IMR-90 (cell line): ENCODE measurements at regions not wholly inside any gene's neighbourhood (a gene's known extent, or its start where the extent isn't known, plus 50 kb on each side); places are given as distances from the start of the nearest gene placed in this dataset.

Experiments
- ATAC-seq: fragments of 200-7000 bp; cut with Tn5 transposase; 2 replicates; pipeline ENCODE4 v1.9.1; 2020; ENCODE audit warnings: low read depth, mild to moderate bottlenecking, moderate library complexity
- BruUV-seq: library from RNA; stranded (reverse); fragments of 400-500 nt; replicated peaks from 2 replicates; lab custom pipeline; 2021; lab: Mats Ljungman, UMichigan
- CTCF ChIA-PET: fragments of 300-600 bp; formaldehyde crosslinking; extraction: SDS; loops from one replicate; lab custom pipeline; 2021; ENCODE audit warnings: antibody characterized with exemption; lab: Yijun Ruan, JAX
- POLR2A ChIA-PET: fragments of 300-600 bp; sonication (Branson Sonifier 250); formaldehyde crosslinking; loops from one replicate; lab custom pipeline; 2022; ENCODE audit warnings: antibody characterized with exemption; ENCODE audit not compliant: unreplicated experiment; lab: Charles Lee
- DNase-seq: peaks from one replicate; pipeline ENCODE4 v3.0.0; 2013
- H2AFZ ChIP-seq: replicated peaks from 2 replicates; pipeline ENCODE3; 2013; ENCODE audit warnings: low read length, mild to moderate bottlenecking; ENCODE audit not compliant: poor library complexity
- H2AK5ac ChIP-seq: 2 replicates; pipeline ENCODE4 v1.6.1; 2013; ENCODE audit warnings: low read depth, low read length, inconsistent platforms
- H2AK9ac ChIP-seq: replicated peaks from 2 replicates; pipeline ENCODE3; 2013; ENCODE audit warnings: mild to moderate bottlenecking, low read depth, low read length, moderate library complexity; ENCODE audit not compliant: poor library complexity
- H2BK120ac ChIP-seq: 2 replicates; pipeline ENCODE4 v1.6.1; 2013; ENCODE audit warnings: low read depth, low read length, inconsistent platforms
- H2BK15ac ChIP-seq: 3 replicates; pipeline ENCODE4 v1.6.1; 2013; ENCODE audit warnings: low read depth, low read length, inconsistent platforms
- H2BK20ac ChIP-seq: 2 replicates; pipeline ENCODE4 v1.6.1; 2013; ENCODE audit warnings: low read depth, mild to moderate bottlenecking, inconsistent platforms, low read length, moderate library complexity
- H2BK5ac ChIP-seq: 2 replicates; pipeline ENCODE4 v1.6.1; 2013; ENCODE audit warnings: mild to moderate bottlenecking, low read depth, low read length, inconsistent platforms; ENCODE audit not compliant: poor library complexity, severe bottlenecking
- H3K14ac ChIP-seq: replicated peaks from 2 replicates; pipeline ENCODE4 v1.6.1; 2013; ENCODE audit warnings: low read depth, low read length, inconsistent platforms
- H3K18ac ChIP-seq: 2 replicates; pipeline ENCODE4 v1.6.1; 2013; ENCODE audit warnings: low read depth, low read length, control low read depth
- H3K23ac ChIP-seq: 2 replicates; pipeline ENCODE4 v1.6.1; 2013; ENCODE audit warnings: low read depth, low read length, inconsistent platforms
- H3K27ac ChIP-seq: 2 replicates; pipeline ENCODE4 v1.5.1; 2013; ENCODE audit warnings: mild to moderate bottlenecking, control low read depth, low read length; ENCODE audit not compliant: insufficient read depth
- H3K27me3 ChIP-seq: 2 replicates; pipeline ENCODE4 v1.6.1; 2013; ENCODE audit warnings: low read length; ENCODE audit not compliant: control insufficient read depth, insufficient read depth
- H3K36me3 ChIP-seq: 2 replicates; pipeline ENCODE4 v1.6.1; 2013; ENCODE audit warnings: low read length, mixed read lengths; ENCODE audit not compliant: control insufficient read depth, insufficient read depth
- H3K4ac ChIP-seq: 2 replicates; pipeline ENCODE4 v1.6.1; 2013; ENCODE audit warnings: low read depth, low read length, inconsistent platforms
- H3K4me1 ChIP-seq: 2 replicates; pipeline ENCODE4 v1.6.1; 2013; ENCODE audit warnings: low read length, mixed read lengths; ENCODE audit not compliant: control insufficient read depth, insufficient read depth
- H3K4me2 ChIP-seq: 2 replicates; pipeline ENCODE4 v1.6.1; 2013; ENCODE audit warnings: low read depth, mild to moderate bottlenecking, control low read depth, low read length, moderate library complexity
- H3K4me3 ChIP-seq: 2 replicates; pipeline ENCODE4 v1.5.1; 2013; ENCODE audit warnings: low read depth, mild to moderate bottlenecking, control low read depth, low read length, moderate library complexity; ENCODE audit not compliant: insufficient read depth
- H3K56ac ChIP-seq: 2 replicates; pipeline ENCODE4 v1.6.1; 2013; ENCODE audit warnings: low read length, inconsistent platforms; ENCODE audit not compliant: insufficient read depth; ENCODE audit errors: extremely low read depth
- H3K79me1 ChIP-seq, 2 experiments: 2 replicates each; pipeline ENCODE4 v1.6.1; 2013; ENCODE audit warnings: low read length in 2 of 2, inconsistent platforms in 1 of 2, low read depth in 1 of 2
- H3K9ac ChIP-seq: 2 replicates; pipeline ENCODE4 v1.6.1; 2013; ENCODE audit warnings: low read depth, low read length, control low read depth
- H3K9me1 ChIP-seq: 2 replicates; pipeline ENCODE4 v1.6.1; 2013; ENCODE audit warnings: low read length, inconsistent platforms; ENCODE audit not compliant: insufficient read depth
- H3K9me3 ChIP-seq: 2 replicates; pipeline ENCODE4 v1.6.1; 2013; ENCODE audit warnings: low read length; ENCODE audit not compliant: control insufficient read depth, insufficient read depth
- H4K20me1 ChIP-seq: 2 replicates; pipeline ENCODE4 v1.6.1; 2013; ENCODE audit warnings: low read length, inconsistent platforms; ENCODE audit not compliant: insufficient read depth
- H4K5ac ChIP-seq: 2 replicates; pipeline ENCODE4 v1.6.1; 2013; ENCODE audit warnings: mild to moderate bottlenecking, low read depth, low read length, control low read depth
- H4K8ac ChIP-seq, 2 experiments: 2 replicates each; pipeline ENCODE4 v1.6.1; 2013; ENCODE audit warnings: low read depth in 2 of 2, low read length in 2 of 2, control low read depth in 1 of 2, inconsistent platforms in 1 of 2
- H4K91ac ChIP-seq: 2 replicates; pipeline ENCODE4 v1.6.1; 2013; ENCODE audit warnings: low read depth, low read length, inconsistent platforms; ENCODE audit not compliant: insufficient read depth
- BHLHE40 ChIP-seq: fragments of 150-350 bp; IDR thresholded peaks from 2 replicates; pipeline ENCODE4 v1.6.1; 2016; ENCODE audit warnings: mild to moderate bottlenecking, low read depth, low read length
- CEBPB ChIP-seq: IDR thresholded peaks from 2 replicates; pipeline ENCODE4 v1.6.1; 2012; ENCODE audit warnings: low read depth, low read length, improper control_type of control experiment
- MXI1 ChIP-seq: IDR thresholded peaks from 2 replicates; pipeline ENCODE4 v1.6.1; 2012; ENCODE audit warnings: low read depth, mild to moderate bottlenecking, low read length, moderate library complexity, borderline replicate concordance
- RAD21 ChIP-seq: IDR thresholded peaks from 2 replicates; pipeline ENCODE4 v1.6.1; 2012; ENCODE audit warnings: low read length, improper control_type of control experiment
- RCOR1 ChIP-seq: IDR thresholded peaks from 2 replicates; pipeline ENCODE4 v1.6.1; 2012; ENCODE audit warnings: mild to moderate bottlenecking, low read length, improper control_type of control experiment; ENCODE audit not compliant: insufficient replicate concordance
- RFX5 ChIP-seq: IDR thresholded peaks from 2 replicates; pipeline ENCODE4 v1.8.0; 2012; ENCODE audit warnings: low read depth, mild to moderate bottlenecking, low read length, moderate library complexity
- SMC3 ChIP-seq: fragments of 150-350 bp; IDR thresholded peaks from 2 replicates; pipeline ENCODE4 v1.6.1; 2016; ENCODE audit warnings: low read depth, mild to moderate bottlenecking, antibody characterized with exemption, low read length, moderate library complexity
- WGBS, 2 experiments: methylation state at CpG; one replicate each; pipeline versions ENCODE4 v1.1.5 to v1.1.7; 2013; ENCODE audit warnings: missing lambda C conversion rate in 2 of 2; ENCODE audit not compliant: insufficient read length in 1 of 2; ENCODE audit errors: extremely low coverage in 2 of 2; 5-methylcytosine and 5-hydroxymethylcytosine counted together
- dilution Hi-C: fragments of 300-500 bp; cut with HindIII; formaldehyde crosslinking; loops from one replicate; pipeline ENCODE4 v1.14.3; 2018; ENCODE audit warnings: low sequenced_read_pairs; ENCODE audit not compliant: unreplicated experiment
- in situ Hi-C: fragments of 300-500 bp; cut with MboI; formaldehyde crosslinking; loops from 3 replicates; pipeline ENCODE4 v1.14.3; 2019; ENCODE audit warnings: low sequenced_read_pairs, inconsistent platforms, mixed read lengths
- intact Hi-C: fragments of 100-400 bp; cut with micrococcal nuclease; formaldehyde crosslinking; loops from 2 replicates; pipeline ENCODE4 v1.10.0; 2022

DNA sequence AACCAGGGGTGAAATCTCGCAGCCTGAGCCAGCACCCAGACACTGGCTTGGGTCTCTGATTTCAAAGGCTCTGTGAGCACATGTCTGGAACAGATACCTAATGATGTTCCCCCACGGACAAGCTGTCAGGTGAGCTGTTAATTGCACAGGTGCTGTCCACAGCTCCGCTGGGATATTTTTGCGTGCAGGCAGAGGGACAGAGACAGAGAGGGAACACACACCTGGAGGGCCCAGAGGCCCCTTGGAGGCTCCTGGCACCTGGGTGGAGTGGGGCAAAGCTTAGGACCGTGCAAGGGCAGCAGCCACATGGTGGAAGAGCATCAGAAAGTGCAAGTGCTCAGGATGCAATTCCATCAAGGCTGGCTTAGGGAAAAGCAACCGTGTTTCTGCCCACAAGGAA is 57.3 kb downstream of the ARL6IP4 start:
- Histone ChIP-seq H3K27me3 (no peaks in the 10 kb centered on the region), H3K14ac (no peak overlapping the region), H3K9ac (no peak overlapping the region), H4K20me1 (0 out of 2 replicates have a peak, but pooled peaks cover 5% of the 10 kb centered on the region), H2AK9ac (no peak overlapping the region), H2BK5ac (no peak overlapping the region), H3K27ac (no peak overlapping the region), H3K9me3 (no peaks in the 10 kb centered on the region), H2BK20ac (no peak overlapping the region), H3K4me3 (no peak overlapping the region), H4K5ac (no peak overlapping the region), H4K8ac (no peak overlapping the region), H3K23ac (no peak overlapping the region), H2BK120ac (no peak overlapping the region), H3K18ac (no peak overlapping the region), H3K4me2 (no peak overlapping the region), H2AFZ (no peak overlapping the region), H3K79me1 (peaks cover 6 to 22% of the 10 kb centered on the region in 2 experiments; a peak in 3 of 4 replicates), H2BK15ac (no peak overlapping the region), H3K4ac (no peak overlapping the region), H3K4me1 (peaks cover 17% of the 10 kb centered on the region), H3K56ac (no peak overlapping the region), H4K91ac (no peak overlapping the region), H2AK5ac (no peak overlapping the region), H3K36me3 (peaks cover 9% of the 10 kb centered on the region), H3K9me1 (peaks cover 23% of the 10 kb centered on the region)
- no TSS peak for BruUV-seq
- CTCF ChIA-PET = no interaction called here
- no peak for TF ChIP-seq MXI1
- no peak for TF ChIP-seq RCOR1
- no peak for TF ChIP-seq SMC3
- TF ChIP-seq RFX5 = no peak
- no peak for TF ChIP-seq BHLHE40
- TF ChIP-seq CEBPB = no peak
- TF ChIP-seq RAD21 = no peak
- intact Hi-C loops (no loop called here), in situ Hi-C loops (no loop called here), dilution Hi-C loops (no loop called here)
- ATAC-seq (no peak), DNase-seq (no peak)
- WGBS, 2 experiments = 90% methylated on average over 4 of the region's 6 CpGs; no CpG with 5 or more reads in 1 of the 2 experiments
- POLR2A ChIA-PET = no interaction called here
